ENCODE measurements at regions not wholly inside any gene's neighbourhood (a gene's known extent, or its start where the extent isn't known, plus 50 kb on each side); places are given as distances from the start of the nearest gene placed in this dataset.
"Not testable (repeated sequence)": the region's sequence is repeated elsewhere in the genome, so short reads cannot be mapped to it uniquely, and the experiment has no call there.

DNA sequence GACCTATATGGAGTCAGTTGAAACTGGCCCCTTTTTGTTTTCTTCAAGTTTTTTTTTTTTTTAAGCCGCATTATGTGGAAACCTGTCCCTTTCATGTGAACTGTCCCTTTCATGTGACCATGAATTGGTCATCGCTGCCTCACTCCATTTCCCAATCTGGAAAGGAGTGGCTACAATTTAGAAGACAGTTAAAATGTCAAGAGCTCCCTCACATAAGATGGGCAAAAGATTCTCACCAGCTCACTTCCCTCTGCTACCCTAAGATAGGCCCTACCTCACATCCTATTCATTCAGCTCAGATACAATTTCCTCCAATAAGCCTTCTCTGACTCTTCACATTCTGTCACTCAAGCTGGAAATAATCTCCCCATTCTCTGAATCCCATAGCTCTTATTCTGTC is 111.3 kb upstream of the BCL6 start:
- Histone ChIP-seq H3K27me3 (no peaks in the 10 kb centered on the region), H3K27ac (no peak overlapping the region), H3K4me3 (no peak overlapping the region), H3K9me3 (no peaks in the 10 kb centered on the region), H3K4me1 (no peaks in the 10 kb centered on the region), H3K36me3 (ENCODE audit: low read depth, missing control alignments) (no peaks in the 10 kb centered on the region)
- 90 to 96% methylated on average over 2 of the region's 2 CpGs for WGBS, 2 donors
- no peak for DNase-seq
- TF ChIP-seq, protein P1, sequence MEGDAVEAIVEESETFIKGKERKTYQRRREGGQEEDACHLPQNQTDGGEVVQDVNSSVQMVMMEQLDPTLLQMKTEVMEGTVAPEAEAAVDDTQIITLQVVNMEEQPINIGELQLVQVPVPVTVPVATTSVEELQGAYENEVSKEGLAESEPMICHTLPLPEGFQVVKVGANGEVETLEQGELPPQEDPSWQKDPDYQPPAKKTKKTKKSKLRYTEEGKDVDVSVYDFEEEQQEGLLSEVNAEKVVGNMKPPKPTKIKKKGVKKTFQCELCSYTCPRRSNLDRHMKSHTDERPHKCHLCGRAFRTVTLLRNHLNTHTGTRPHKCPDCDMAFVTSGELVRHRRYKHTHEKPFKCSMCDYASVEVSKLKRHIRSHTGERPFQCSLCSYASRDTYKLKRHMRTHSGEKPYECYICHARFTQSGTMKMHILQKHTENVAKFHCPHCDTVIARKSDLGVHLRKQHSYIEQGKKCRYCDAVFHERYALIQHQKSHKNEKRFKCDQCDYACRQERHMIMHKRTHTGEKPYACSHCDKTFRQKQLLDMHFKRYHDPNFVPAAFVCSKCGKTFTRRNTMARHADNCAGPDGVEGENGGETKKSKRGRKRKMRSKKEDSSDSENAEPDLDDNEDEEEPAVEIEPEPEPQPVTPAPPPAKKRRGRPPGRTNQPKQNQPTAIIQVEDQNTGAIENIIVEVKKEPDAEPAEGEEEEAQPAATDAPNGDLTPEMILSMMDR (IDR thresholded peaks at IDR 0.05): no peak
- no peak for TF ChIP-seq POLR2A (IDR thresholded peaks at IDR 0.05)
- intact Hi-C loops (cut with DNase I; ENCODE audit: low total_unique reads): no loop called here

GRCh38 chr3:187858041-187858440 is 112.8 kb upstream of the BCL6 start:
- no peaks in the 10 kb centered on the region for H3K36me3 ChIP-seq (ENCODE audit: low read depth, missing control alignments)
- H3K27ac ChIP-seq: no peak overlapping the region
- intact Hi-C loops (cut with DNase I; ENCODE audit: low total_unique reads): no loop called here
- H3K27me3 ChIP-seq: no peaks in the 10 kb centered on the region
- H3K4me3 ChIP-seq: no peak overlapping the region
- peak; percentile 52 for DNase-seq
- H3K9me3 ChIP-seq: no peaks in the 10 kb centered on the region
- TF ChIP-seq POLR2A (IDR thresholded peaks at IDR 0.05): no peak
- TF ChIP-seq, protein P1 (IDR thresholded peaks at IDR 0.05): no peak
- 55 to 75% methylated on average over 5 of the region's 5 CpGs for WGBS, 2 donors
- no peaks in the 10 kb centered on the region for H3K4me1 ChIP-seq

GRCh38 chr3:187858711-187859110 is 113.4 kb upstream of the BCL6 start:
- WGBS, 2 donors: 90 to 94% methylated on average over 2 of the region's 2 CpGs
- no peak for DNase-seq
- intact Hi-C loops (cut with DNase I; ENCODE audit: low total_unique reads): no loop called here
- Histone ChIP-seq H3K36me3 (ENCODE audit: low read depth, missing control alignments) (no peaks in the 10 kb centered on the region), H3K27ac (no peak overlapping the region), H3K9me3 (no peaks in the 10 kb centered on the region), H3K27me3 (no peaks in the 10 kb centered on the region), H3K4me3 (no peak overlapping the region), H3K4me1 (no peaks in the 10 kb centered on the region)
- no peak for TF ChIP-seq POLR2A (IDR thresholded peaks at IDR 0.05)
- TF ChIP-seq, protein P1 (IDR thresholded peaks at IDR 0.05): no peak

GRCh38 chr3:187862701-187863277 is 117.5 kb upstream of the BCL6 start:
- H3K9me3 ChIP-seq; H3K4me3 ChIP-seq; H3K27me3 ChIP-seq; H3K36me3 ChIP-seq (ENCODE audit: low read depth, missing control alignments); H3K4me1 ChIP-seq; intact Hi-C loops (cut with DNase I; ENCODE audit: low total_unique reads); H3K27ac ChIP-seq; DNase-seq: not testable (repeated sequence)
- WGBS, 2 donors: 55 to 68% methylated on average over 7 to 12 of the region's 22 CpGs

DNA sequence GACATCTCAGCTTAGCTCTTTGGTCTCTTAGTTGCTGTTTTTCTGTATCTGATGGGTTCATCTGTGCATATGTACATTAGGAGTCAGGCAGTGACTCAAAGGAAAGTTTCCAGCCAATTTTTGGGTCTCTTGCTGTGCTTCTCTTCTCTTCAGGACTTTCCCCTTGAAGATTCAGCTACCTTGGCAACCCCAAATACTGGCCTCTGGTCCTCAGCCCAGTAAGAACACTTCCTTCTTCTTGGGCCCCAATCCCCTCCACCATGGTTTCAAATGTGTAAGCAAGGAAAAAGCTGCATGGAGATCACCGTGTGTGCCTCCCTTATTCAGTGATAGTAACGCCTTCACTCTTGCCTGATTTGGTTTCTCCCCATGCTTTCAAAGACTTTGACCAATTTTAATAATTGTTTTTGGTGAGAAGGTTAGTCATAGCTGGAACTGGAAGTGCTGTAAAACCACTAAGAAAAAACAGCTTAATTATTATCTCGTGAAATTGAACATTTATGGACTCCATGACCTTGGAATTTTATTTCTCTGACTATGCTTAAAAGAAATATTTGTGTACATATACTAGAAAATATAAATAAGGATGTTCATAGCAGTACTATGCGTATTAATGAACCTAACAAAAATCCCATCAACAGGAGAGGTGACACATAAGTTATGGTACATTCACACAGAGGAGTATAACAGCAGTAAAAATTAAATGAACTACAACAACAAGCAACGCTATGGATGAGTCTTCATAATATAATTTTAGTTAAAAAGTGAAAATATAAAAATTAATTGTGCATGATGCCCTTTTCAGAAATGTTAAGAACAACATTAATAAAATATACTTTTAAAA is 125.3 kb upstream of the BCL6 start:
- 77 to 88% methylated on average over 5 of the region's 5 CpGs for WGBS, 2 donors
- Histone ChIP-seq H3K27me3 (no peaks in the 10 kb centered on the region), H3K36me3 (ENCODE audit: low read depth, missing control alignments) (no peaks in the 10 kb centered on the region), H3K4me1 (no peaks in the 10 kb centered on the region), H3K4me3 (no peak overlapping the region), H3K27ac (no peak overlapping the region), H3K9me3 (no peaks in the 10 kb centered on the region)
- intact Hi-C loops (cut with DNase I; ENCODE audit: low total_unique reads): no loop called here
- no peak for TF ChIP-seq POLR2A (IDR thresholded peaks at IDR 0.05)
- TF ChIP-seq, protein P1 (IDR thresholded peaks at IDR 0.05): no peak
- no peak for DNase-seq
